WTC11 (cell line): ENCODE measurements at regions not wholly inside any gene's neighbourhood (a gene's known extent, or its start where the extent isn't known, plus 50 kb on each side); places are given as distances from the start of the nearest gene placed in this dataset.

Source experiments
- ATAC-seq: fragments of 200-7000 bp; cut with Tn5 transposase; 2 replicates; pipeline ENCODE4 v1.10.0; 2021; ENCODE audit warnings: mild to moderate bottlenecking, moderate library complexity
- CTCF ChIA-PET: fragments of 300-600 bp; sonication (Branson Sonifier 250); formaldehyde crosslinking; loops from one replicate; lab custom pipeline; 2021; ENCODE audit warnings: antibody characterized with exemption; lab: Charles Lee
- POLR2A ChIA-PET: fragments of 350-600 bp; sonication (Branson Sonifier 250); formaldehyde crosslinking; loops from one replicate; lab custom pipeline; 2021; ENCODE audit warnings: antibody characterized with exemption; lab: Charles Lee
- DNase-seq: peaks from one replicate; pipeline ENCODE4 v3.0.0; 2021; ENCODE audit warnings: low spot score
- H3K27ac Mint-ChIP-seq: 2 replicates; pipeline ENCODE4 v1.8.0; 2021; ENCODE audit warnings: mixed read lengths
- H3K27me3 Mint-ChIP-seq: 2 replicates; pipeline ENCODE4 v1.8.0; 2021; ENCODE audit warnings: low read depth, mild to moderate bottlenecking, moderate library complexity, mixed read lengths
- H3K36me3 Mint-ChIP-seq: 2 replicates; pipeline ENCODE4 v1.8.0; 2021; ENCODE audit warnings: mixed read lengths
- H3K4me1 Mint-ChIP-seq: 2 replicates; pipeline ENCODE4 v1.8.0; 2022; ENCODE audit warnings: mixed read lengths
- H3K4me3 Mint-ChIP-seq: 2 replicates; pipeline ENCODE4 v1.8.0; 2021; ENCODE audit warnings: mild to moderate bottlenecking, moderate library complexity, mixed read lengths
- H3K9me3 Mint-ChIP-seq: 2 replicates; pipeline ENCODE4 v1.8.0; 2021; ENCODE audit warnings: mixed read lengths
- CREB1 ChIP-seq: sonication (generic); formaldehyde crosslinking; IDR thresholded peaks from 2 replicates; pipeline ENCODE4 v1.8.0; 2023; ENCODE audit warnings: mild to moderate bottlenecking, missing genetic modification reagents
- FOXK1 ChIP-seq: sonication (generic); formaldehyde crosslinking; IDR thresholded peaks from 2 replicates; pipeline ENCODE4 v1.8.0; 2022; ENCODE audit warnings: mild to moderate bottlenecking, moderate library complexity, missing genetic modification reagents
- JAZF1 ChIP-seq: fragments of 250-450 bp; sonication (Bioruptor Pico); IDR thresholded peaks from 2 replicates; pipeline ENCODE4 v1.9.0; 2021; ENCODE audit warnings: moderate library complexity, mild to moderate bottlenecking, inconsistent platforms
- JUN ChIP-seq: sonication (generic); formaldehyde crosslinking; IDR thresholded peaks from 2 replicates; pipeline ENCODE4 v1.8.0; 2023; ENCODE audit warnings: mild to moderate bottlenecking, missing genetic modification reagents
- MXD4 ChIP-seq: fragments of 250-450 bp; sonication (Bioruptor Pico); IDR thresholded peaks from 2 replicates; pipeline ENCODE4 v1.8.0; 2021; ENCODE audit warnings: mild to moderate bottlenecking, moderate library complexity, borderline replicate concordance
- MYBL2 ChIP-seq: sonication (generic); formaldehyde crosslinking; IDR thresholded peaks from 2 replicates; pipeline ENCODE4 v1.8.1; 2023; ENCODE audit warnings: mild to moderate bottlenecking, moderate library complexity, missing genetic modification reagents
- OVOL2 ChIP-seq: fragments of 250-450 bp; sonication (Bioruptor Pico); IDR thresholded peaks from 2 replicates; pipeline ENCODE4 v1.9.0; 2021; ENCODE audit warnings: mild to moderate bottlenecking, borderline replicate concordance
- PRDM15 ChIP-seq: sonication (generic); formaldehyde crosslinking; IDR thresholded peaks from 2 replicates; pipeline ENCODE4 v1.8.0; 2022; ENCODE audit warnings: missing genetic modification reagents
- PRRX2 ChIP-seq: fragments of 250-450 bp; sonication (Bioruptor Pico); IDR thresholded peaks from 2 replicates; pipeline ENCODE4 v1.8.0; 2021; ENCODE audit warnings: mild to moderate bottlenecking
- SOX15 ChIP-seq: fragments of 250-450 bp; sonication (Bioruptor Pico); IDR thresholded peaks from 2 replicates; pipeline ENCODE4 v1.9.0; 2021; ENCODE audit warnings: mild to moderate bottlenecking
- SP1 ChIP-seq: sonication (generic); formaldehyde crosslinking; conservative IDR thresholded peaks from 2 replicates; pipeline ENCODE4 v1.8.1; 2022; ENCODE audit warnings: missing genetic modification reagents
- TEAD1 ChIP-seq: sonication (generic); formaldehyde crosslinking; IDR thresholded peaks from 2 replicates; pipeline ENCODE4 v1.8.0; 2022; ENCODE audit warnings: mild to moderate bottlenecking, missing genetic modification reagents
- TF ChIP-seq, protein P1 (sequence below): fragments of 250-450 bp; sonication (Bioruptor Pico); IDR thresholded peaks from 2 replicates; pipeline ENCODE4 v1.9.0; 2021; ENCODE audit warnings: moderate library complexity, mild to moderate bottlenecking, inconsistent platforms, borderline replicate concordance
- TF ChIP-seq, protein P2 (sequence below): sonication (generic); formaldehyde crosslinking; IDR thresholded peaks from 2 replicates; pipeline ENCODE4 v1.8.1; 2023; ENCODE audit warnings: mild to moderate bottlenecking, missing genetic modification reagents, moderate library complexity
- TF ChIP-seq, protein P3 (sequence below): sonication (generic); formaldehyde crosslinking; IDR thresholded peaks from 2 replicates; pipeline ENCODE4 v1.8.1; 2023; ENCODE audit warnings: mild to moderate bottlenecking, missing genetic modification reagents

GRCh38 chr5:174352681-174353080 is 307.2 kb downstream of the NSG2 start:
- TF ChIP-seq PRRX2 (CRISPR knock-in tag): no peak
- no peak for TF ChIP-seq FOXK1 (CRISPR knock-in tag)
- TF ChIP-seq, protein P1, sequence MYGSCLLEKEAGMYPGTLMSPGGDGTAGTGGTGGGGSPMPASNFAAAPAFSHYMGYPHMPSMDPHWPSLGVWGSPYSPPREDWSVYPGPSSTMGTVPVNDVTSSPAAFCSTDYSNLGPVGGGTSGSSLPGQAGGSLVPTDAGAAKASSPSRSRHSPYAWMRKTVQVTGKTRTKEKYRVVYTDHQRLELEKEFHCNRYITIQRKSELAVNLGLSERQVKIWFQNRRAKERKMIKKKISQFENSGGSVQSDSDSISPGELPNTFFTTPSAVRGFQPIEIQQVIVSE (CRISPR knock-in tag): no peak
- TF ChIP-seq, protein P2, sequence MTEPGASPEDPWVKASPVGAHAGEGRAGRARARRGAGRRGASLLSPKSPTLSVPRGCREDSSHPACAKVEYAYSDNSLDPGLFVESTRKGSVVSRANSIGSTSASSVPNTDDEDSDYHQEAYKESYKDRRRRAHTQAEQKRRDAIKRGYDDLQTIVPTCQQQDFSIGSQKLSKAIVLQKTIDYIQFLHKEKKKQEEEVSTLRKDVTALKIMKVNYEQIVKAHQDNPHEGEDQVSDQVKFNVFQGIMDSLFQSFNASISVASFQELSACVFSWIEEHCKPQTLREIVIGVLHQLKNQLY (CRISPR knock-in tag): no peak
- no peak for TF ChIP-seq MXD4
- no peak for TF ChIP-seq SP1
- TF ChIP-seq JUN: no peak
- no peak for TF ChIP-seq MYBL2 (CRISPR knock-in tag)
- TF ChIP-seq PRDM15 (CRISPR knock-in tag): no peak
- TF ChIP-seq JAZF1 (CRISPR knock-in tag): no peak
- TF ChIP-seq CREB1: no peak
- TF ChIP-seq, protein P3, sequence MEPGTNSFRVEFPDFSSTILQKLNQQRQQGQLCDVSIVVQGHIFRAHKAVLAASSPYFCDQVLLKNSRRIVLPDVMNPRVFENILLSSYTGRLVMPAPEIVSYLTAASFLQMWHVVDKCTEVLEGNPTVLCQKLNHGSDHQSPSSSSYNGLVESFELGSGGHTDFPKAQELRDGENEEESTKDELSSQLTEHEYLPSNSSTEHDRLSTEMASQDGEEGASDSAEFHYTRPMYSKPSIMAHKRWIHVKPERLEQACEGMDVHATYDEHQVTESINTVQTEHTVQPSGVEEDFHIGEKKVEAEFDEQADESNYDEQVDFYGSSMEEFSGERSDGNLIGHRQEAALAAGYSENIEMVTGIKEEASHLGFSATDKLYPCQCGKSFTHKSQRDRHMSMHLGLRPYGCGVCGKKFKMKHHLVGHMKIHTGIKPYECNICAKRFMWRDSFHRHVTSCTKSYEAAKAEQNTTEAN (CRISPR knock-in tag): no peak
- ChIA-PET CTCF (interaction anchor here (0.8 to 1.8 kb wide), 2 partner anchors 9 to 56 kb away, joined by 3 to 6 read pairs; no protein-coding TSS in a partner anchor), POLR2A (no interaction called here)
- DNase-seq (no peak), ATAC-seq (no peak)
- H3K36me3 Mint-ChIP-seq: no peaks in the 10 kb centered on the region
- no peak overlapping the region for H3K4me3 Mint-ChIP-seq
- H3K27me3 Mint-ChIP-seq: peaks cover 2% of the 10 kb centered on the region; the same call in 1 of the 2 replicates
- no peaks in the 10 kb centered on the region for H3K4me1 Mint-ChIP-seq
- H3K9me3 Mint-ChIP-seq: peaks cover 8% of the 10 kb centered on the region
- H3K27ac Mint-ChIP-seq: no peak overlapping the region

- no peak for DNase-seq
- H3K27ac Mint-ChIP-seq: no peak overlapping the region
- CTCF ChIA-PET: no interaction called here
- no peaks in the 10 kb centered on the region for H3K4me1 Mint-ChIP-seq
- POLR2A ChIA-PET: no interaction called here
- H3K9me3 Mint-ChIP-seq: peaks cover 8% of the 10 kb centered on the region
- no peaks in the 10 kb centered on the region for H3K36me3 Mint-ChIP-seq
- ATAC-seq: no peak
- TF ChIP-seq OVOL2 (CRISPR knock-in tag) (no peak), MYBL2 (CRISPR knock-in tag) (no peak), TEAD1 (CRISPR knock-in tag) (no peak), SOX15 (CRISPR knock-in tag) (no peak)
- TF ChIP-seq, all 79 proteins: peak for 0
- peaks cover 2% of the 10 kb centered on the region; the same call in 1 of the 2 replicates for H3K27me3 Mint-ChIP-seq
- no peak overlapping the region for H3K4me3 Mint-ChIP-seq
Observed at GRCh38 chr5:174354571-174354970, 309.1 kb downstream of the NSG2 start.

DNA sequence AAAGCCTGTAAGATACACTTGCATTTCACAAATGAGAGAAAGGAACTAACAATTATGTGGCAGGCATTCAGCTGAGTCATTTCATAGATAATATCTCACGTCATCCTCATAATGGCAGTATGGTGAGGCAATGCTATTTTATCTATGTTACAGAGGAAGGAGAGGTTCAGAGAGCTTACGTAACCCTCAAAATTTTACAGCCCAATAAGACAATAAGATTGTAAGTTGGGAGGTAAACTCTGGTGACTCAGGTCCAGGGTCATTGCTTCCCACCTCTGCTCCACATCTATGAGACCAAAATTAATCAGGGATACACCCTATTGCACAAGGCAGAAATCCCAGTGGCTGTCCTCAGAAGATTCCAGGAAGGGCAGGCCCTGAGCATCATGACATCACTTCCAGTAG is 309.7 kb downstream of the NSG2 start:
- TF ChIP-seq, protein P3 (CRISPR knock-in tag): no peak
- peaks cover 2% of the 10 kb centered on the region; the same call in 1 of the 2 replicates for H3K27me3 Mint-ChIP-seq
- ATAC-seq: no peak
- DNase-seq: no peak
- H3K4me1 Mint-ChIP-seq: no peaks in the 10 kb centered on the region
- ChIA-PET POLR2A (no interaction called here), CTCF (no interaction called here)
- no peak overlapping the region for H3K27ac Mint-ChIP-seq
- H3K36me3 Mint-ChIP-seq: no peaks in the 10 kb centered on the region
- H3K4me3 Mint-ChIP-seq: no peak overlapping the region
- H3K9me3 Mint-ChIP-seq: peaks cover 8% of the 10 kb centered on the region
